ENCODE measurements at regions not wholly inside any gene's neighbourhood (a gene's known extent, or its start where the extent isn't known, plus 50 kb on each side); places are given as distances from the start of the nearest gene placed in this dataset.
"Not testable (repeated sequence)": the region's sequence is repeated elsewhere in the genome, so short reads cannot be mapped to it uniquely, and the experiment has no call there.

DNA sequence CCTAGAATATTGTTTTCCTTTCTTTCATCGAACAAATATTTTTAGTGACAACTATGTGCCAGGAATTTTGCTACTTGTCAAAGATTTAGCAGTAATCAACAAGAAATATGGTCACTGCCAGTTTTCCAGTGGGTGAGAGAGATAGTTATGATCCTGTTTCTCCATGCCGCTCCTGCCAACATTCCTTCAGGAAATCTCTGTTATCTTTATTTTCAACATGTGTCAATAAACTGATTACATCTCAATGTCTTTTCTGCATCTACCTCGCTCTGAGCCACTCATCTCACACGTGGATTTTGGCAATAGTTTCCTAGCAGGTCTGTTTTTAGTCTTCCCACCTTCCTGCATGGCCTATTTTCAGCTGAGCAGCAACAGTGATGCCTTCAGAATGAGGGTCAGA, 650.0 kb upstream of the STXBP6 start:
- Histone ChIP-seq H3K36me3 (ENCODE audit: control insufficient read depth, insufficient read depth, low read length) (no peaks in the 10 kb centered on the region), H3K27me3 (ENCODE audit: control insufficient read depth, insufficient read depth, low read length) (no peaks in the 10 kb centered on the region), H3K4me3 (ENCODE audit: low read depth, low read length) (no peak overlapping the region)
- CTCF ChIA-PET = no interaction called here
- POLR2A ChIA-PET = no interaction called here
- TF ChIP-seq, protein P1, sequence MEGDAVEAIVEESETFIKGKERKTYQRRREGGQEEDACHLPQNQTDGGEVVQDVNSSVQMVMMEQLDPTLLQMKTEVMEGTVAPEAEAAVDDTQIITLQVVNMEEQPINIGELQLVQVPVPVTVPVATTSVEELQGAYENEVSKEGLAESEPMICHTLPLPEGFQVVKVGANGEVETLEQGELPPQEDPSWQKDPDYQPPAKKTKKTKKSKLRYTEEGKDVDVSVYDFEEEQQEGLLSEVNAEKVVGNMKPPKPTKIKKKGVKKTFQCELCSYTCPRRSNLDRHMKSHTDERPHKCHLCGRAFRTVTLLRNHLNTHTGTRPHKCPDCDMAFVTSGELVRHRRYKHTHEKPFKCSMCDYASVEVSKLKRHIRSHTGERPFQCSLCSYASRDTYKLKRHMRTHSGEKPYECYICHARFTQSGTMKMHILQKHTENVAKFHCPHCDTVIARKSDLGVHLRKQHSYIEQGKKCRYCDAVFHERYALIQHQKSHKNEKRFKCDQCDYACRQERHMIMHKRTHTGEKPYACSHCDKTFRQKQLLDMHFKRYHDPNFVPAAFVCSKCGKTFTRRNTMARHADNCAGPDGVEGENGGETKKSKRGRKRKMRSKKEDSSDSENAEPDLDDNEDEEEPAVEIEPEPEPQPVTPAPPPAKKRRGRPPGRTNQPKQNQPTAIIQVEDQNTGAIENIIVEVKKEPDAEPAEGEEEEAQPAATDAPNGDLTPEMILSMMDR (IDR thresholded peaks at IDR 0.05; ENCODE audit: insufficient read depth, low read depth, low read length) = no peak
- DNase-seq (ENCODE audit: low read depth) = no peak

DNA sequence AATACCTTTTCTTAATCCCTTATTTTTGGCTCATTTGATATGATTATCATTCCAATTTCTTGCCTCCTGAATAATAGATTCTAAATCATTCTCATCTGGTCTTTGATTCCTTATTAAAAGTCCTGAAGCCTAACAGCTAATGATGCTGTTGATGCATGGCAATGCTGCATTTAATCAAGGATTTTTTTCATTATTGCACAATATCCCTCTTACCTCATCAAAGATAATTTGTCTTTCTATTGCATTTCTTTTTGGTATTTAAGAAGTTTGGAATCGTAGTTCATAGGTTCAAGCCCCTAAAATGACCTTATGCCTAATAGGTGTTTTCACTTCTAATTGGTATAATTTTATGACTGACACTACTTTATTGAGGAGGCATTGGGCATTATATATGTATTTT, 648.2 kb upstream of the STXBP6 start:
- Histone ChIP-seq H3K36me3 (ENCODE audit: control insufficient read depth, insufficient read depth, low read length) (no peaks in the 10 kb centered on the region), H3K4me3 (ENCODE audit: low read depth, low read length) (no peak overlapping the region), H3K27me3 (ENCODE audit: control insufficient read depth, insufficient read depth, low read length) (no peaks in the 10 kb centered on the region)
- DNase-seq (ENCODE audit: low read depth) = no peak
- ChIA-PET CTCF (no interaction called here), POLR2A (no interaction called here)
- TF ChIP-seq, protein P1 (IDR thresholded peaks at IDR 0.05; ENCODE audit: insufficient read depth, low read depth, low read length) = no peak

DNA sequence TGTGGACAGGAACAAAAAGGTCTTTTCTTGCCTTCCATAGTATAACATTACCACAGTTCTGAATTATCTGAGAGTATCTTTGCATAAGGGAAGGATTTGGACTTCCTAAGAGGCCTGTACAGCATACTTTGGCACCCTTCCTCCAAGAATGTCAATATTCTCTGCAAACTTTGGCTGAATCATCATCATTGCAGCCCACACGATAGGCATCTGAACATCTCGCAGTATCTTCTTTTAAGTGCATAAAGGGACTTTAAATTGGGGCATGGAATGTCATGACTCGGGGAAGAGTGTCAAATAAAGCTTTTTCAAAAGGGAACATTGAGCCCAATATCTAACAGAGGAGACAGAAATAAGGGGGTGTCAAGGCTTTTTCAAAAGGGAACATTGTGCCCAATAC, 646.2 kb upstream of the STXBP6 start:
- CTCF ChIA-PET = no interaction called here
- DNase-seq (ENCODE audit: low read depth) = no peak
- Histone ChIP-seq H3K36me3 (ENCODE audit: control insufficient read depth, insufficient read depth, low read length) (no peaks in the 10 kb centered on the region), H3K27me3 (ENCODE audit: control insufficient read depth, insufficient read depth, low read length) (no peaks in the 10 kb centered on the region), H3K4me3 (ENCODE audit: low read depth, low read length) (no peak overlapping the region)
- POLR2A ChIA-PET = no interaction called here
- TF ChIP-seq, protein P1 (IDR thresholded peaks at IDR 0.05; ENCODE audit: insufficient read depth, low read depth, low read length) = no peak

DNA sequence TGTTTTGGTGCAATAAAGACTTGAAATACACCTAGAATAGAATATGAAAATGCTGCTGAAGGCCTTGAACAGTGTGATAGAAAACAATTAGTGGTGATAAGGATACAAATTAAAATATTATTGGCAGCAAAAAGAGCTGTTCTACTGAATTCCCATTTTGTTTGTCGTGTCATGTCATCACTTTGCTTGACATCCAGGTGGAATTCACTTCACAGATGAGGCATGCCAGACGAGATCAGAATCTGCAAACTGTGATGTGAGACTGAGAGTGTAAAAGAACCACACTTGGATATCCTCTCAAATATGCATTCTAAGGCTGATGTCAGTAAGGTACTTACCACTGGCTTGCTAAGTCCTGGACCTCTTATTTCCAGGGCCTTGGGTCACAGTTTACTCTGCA, 635.1 kb upstream of the STXBP6 start:
- ChIA-PET POLR2A (no interaction called here), CTCF (no interaction called here)
- TF ChIP-seq, protein P1 (IDR thresholded peaks at IDR 0.05; ENCODE audit: insufficient read depth, low read depth, low read length) = no peak

DNA sequence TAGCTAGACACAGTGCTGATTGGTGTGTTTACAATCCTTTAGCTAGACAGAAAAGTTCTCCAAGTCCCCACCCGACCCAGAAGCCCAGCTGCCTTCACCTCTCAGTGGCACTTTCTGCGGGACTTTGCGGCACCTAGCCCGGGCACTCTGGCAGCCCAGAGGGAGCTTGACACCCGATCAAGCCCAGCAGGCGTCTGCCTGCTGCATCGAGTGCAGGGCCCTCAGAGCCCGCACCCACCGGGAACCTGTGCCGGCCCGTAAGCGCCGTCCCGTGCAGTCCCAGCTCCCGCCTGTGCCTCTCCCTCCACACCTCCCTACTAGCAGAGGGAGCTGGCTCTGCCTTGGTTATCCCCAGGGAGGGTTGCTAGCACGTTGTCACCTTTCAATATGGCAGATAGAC, 631.0 kb upstream of the STXBP6 start:
- no peaks in the 10 kb centered on the region for H3K27me3 ChIP-seq (ENCODE audit: control insufficient read depth, insufficient read depth, low read length)
- no peaks in the 10 kb centered on the region for H3K36me3 ChIP-seq (ENCODE audit: control insufficient read depth, insufficient read depth, low read length)
- ChIA-PET POLR2A (no interaction called here), CTCF (no interaction called here)
- no peak overlapping the region for H3K4me3 ChIP-seq (ENCODE audit: low read depth, low read length)
- TF ChIP-seq, protein P1 (IDR thresholded peaks at IDR 0.05; ENCODE audit: insufficient read depth, low read depth, low read length) = no peak
- no peak for DNase-seq (ENCODE audit: low read depth)

More for the DNA sequence above, 635.1 kb upstream of the STXBP6 start:
- Histone ChIP-seq H3K36me3 (ENCODE audit: control insufficient read depth, insufficient read depth, low read length) (no peaks in the 10 kb centered on the region), H3K27me3 (ENCODE audit: control insufficient read depth, insufficient read depth, low read length) (no peaks in the 10 kb centered on the region), H3K4me3 (ENCODE audit: low read depth, low read length) (no peak overlapping the region)
- DNase-seq (ENCODE audit: low read depth) = no peak

DNA sequence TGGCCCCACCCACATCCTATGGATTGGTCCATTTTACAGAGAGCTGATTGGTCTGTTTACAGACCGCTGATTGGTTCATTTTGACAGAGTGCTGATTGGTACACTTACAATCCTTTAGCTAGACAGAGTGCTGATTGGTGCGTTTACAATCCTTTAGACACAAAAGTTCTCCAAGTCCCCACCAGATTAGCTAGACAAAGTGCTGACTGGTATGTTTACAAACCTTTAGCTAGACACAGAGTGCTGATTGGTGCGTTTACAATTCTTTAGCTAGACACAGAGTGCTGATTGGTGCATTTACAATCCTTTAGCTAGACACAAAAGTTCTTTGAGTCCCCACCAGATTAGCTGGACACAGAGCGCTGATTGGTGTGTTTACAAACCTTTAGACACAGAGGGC, 630.6 kb upstream of the STXBP6 start:
- CTCF ChIA-PET; H3K27me3 ChIP-seq (ENCODE audit: control insufficient read depth, insufficient read depth, low read length); H3K4me3 ChIP-seq (ENCODE audit: low read depth, low read length); POLR2A ChIA-PET; H3K36me3 ChIP-seq (ENCODE audit: control insufficient read depth, insufficient read depth, low read length); DNase-seq (ENCODE audit: low read depth): not testable (repeated sequence)
